Motor neuron (in vitro differentiated cells): ENCODE measurements at regions not wholly inside any gene's neighbourhood (a gene's known extent, or its start where the extent isn't known, plus 50 kb on each side); places are given as distances from the start of the nearest gene placed in this dataset.

Experiments used
- ATAC-seq, 8 experiments: fragments of 200-7000 bp; cut with Tn5 transposase; replicated peaks in 6 of 8; 2 replicates each; pipeline ENCODE4 v1.8.0; 2021; ENCODE audit warnings: mild to moderate bottlenecking in 8 of 8, moderate library complexity in 8 of 8
- H3K27ac ChIP-seq, 2 donors: fragments of 250-450 bp; sonication (Bioruptor Pico); 2 replicates each; pipeline ENCODE4 v1.9.0; 2021; ENCODE audit warnings: antibody characterized with exemption in 2 of 2, mild to moderate bottlenecking in 2 of 2, moderate library complexity in 1 of 2
- H3K4me1 ChIP-seq, 2 donors: fragments of 250-450 bp; sonication (Bioruptor Pico); replicated peaks in 1 of 2; 2 replicates each; pipeline ENCODE4 v1.6.1; 2021; ENCODE audit warnings: antibody characterized with exemption in 2 of 2, mild to moderate bottlenecking in 2 of 2, moderate library complexity in 1 of 2
- H3K4me3 ChIP-seq, 5 donors: fragments of 250-450 bp; sonication (Bioruptor Pico); 2 replicates each; pipeline ENCODE4 v1.9.0; 2021; ENCODE audit warnings: antibody characterized with exemption in 5 of 5, mild to moderate bottlenecking in 5 of 5, moderate library complexity in 4 of 5
- WGBS, 10 experiments: fragments of 450-650 bp; shearing (Covaris generic); methylation state at CpG; one replicate each; pipeline ENCODE4 v1.0.0; 2022; 5-methylcytosine and 5-hydroxymethylcytosine counted together
- in situ Hi-C, 9 experiments: fragments of 400-800 bp; cut with MboI; loops; one replicate each; pipeline ENCODE4 v1.15.0; 2021; ENCODE audit warnings: low sequenced_read_pairs in 9 of 9, low pct_unique_long_range_greater_than_20kb in 2 of 9; ENCODE audit not compliant: unreplicated experiment in 9 of 9

DNA sequence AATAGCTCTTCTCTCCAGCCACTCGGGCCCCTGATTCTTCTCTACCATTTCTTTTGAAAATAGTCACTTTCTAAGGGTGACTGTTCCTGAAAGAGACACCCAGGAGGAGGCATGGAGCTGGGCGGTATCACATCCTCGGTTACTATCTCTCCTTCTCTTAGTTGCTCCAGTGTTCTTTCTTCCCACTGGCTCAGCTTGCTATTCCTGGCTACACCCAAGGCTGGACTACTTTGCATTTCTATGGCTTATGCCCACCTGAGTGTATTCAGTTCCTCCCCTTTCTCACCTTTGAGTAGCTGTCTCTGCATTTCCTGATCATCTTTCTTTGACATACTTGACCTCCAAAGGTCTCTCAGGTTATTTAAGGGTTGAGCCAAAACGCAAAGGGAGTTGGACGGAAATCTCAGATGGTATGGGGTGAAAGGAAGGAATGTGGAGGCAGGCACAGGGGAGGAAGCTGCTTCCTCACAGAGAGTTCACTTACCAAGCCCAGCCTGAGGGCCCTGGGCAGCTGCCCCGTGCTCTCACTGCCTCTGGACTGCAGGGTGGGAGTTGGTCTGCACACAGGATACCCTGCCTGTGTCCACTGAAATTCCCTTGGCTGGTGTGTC is 155.7 kb downstream of the SNX19 start:
- Histone ChIP-seq H3K4me1 (peaks cover 0 to 8% of the 10 kb centered on the region in 2 donors), H3K27ac (no peak overlapping the region), H3K4me3 (no peak overlapping the region)
- peak in 1 of 8 experiments; percentile 21 for ATAC-seq
- in situ Hi-C loops: no loop called here
- WGBS, 10 experiments: 23 to 94% (median 58%) methylated on average over 1 to 5 of the region's 6 CpGs; no CpG with 5 or more reads in 1 of the 10 experiments

DNA sequence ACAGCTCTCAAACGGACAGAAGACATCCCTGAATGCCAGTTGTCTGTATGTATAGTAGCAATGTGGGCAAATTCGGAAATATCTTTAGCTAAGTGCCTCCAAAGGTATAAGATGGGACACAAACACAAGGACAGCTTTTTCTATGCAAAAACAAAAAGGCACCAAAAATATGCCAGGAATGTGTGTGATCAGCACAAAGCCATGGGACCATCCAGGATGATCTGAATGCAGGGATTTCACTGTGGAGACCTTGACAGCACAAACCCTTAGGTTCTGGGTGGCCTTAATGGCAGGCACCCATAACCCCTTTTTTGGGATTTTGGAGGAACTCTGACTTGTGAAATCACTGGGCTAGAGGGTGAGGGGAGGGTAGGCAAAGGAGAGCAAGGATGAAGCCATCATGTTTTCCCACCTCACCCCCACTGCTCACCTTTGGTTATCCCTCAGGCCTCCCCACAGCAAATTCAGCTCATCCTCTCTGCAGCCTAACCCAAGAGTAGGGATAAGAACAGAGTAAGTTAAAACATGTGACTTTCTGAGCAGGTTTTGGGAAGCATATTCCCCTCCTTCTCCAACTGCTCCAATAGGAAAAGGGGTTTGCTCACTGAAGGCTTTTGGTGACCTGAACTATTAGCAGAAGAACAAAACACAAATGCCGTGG is 154.6 kb downstream of the SNX19 start:
- no peak overlapping the region for H3K27ac ChIP-seq
- no peak for ATAC-seq

DNA sequence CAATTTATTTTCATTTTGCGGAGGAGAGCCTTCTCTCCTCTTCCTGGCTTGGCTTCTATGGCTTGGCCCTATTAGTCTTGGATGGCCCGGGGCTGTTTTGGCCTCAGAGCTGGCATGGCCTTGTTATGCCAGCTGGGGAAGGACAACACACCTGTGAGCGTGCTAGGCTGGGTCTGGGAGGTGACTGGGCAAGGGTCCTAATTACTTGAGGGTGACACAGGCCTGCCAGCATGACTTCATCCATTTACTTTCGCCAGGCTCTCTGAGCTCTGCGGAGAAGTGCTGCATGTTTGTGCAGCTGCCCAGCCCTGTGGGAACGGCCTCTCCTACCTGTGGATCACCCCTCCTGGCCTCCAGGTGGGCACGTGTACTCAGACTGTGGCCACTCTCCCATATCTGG is 153.6 kb downstream of the SNX19 start:
- Histone ChIP-seq H3K27ac (no peak overlapping the region), H3K4me3 (no peak overlapping the region), H3K4me1 (peaks cover 0 to 8% of the 10 kb centered on the region in 2 donors)
- ATAC-seq: peak in 1 of 8 experiments; percentile 56
- in situ Hi-C loops: no loop called here
- whole genome bisulfite sequencing, 10 experiments: 64 to 95% methylated on average over 3 to 6 of the region's 7 CpGs; no CpG with 5 or more reads in 8 of the 10 experiments

More for the DNA sequence above, 154.6 kb downstream of the SNX19 start:
- 67 to 100% (median 83%) methylated on average over 1 to 3 of the region's 3 CpGs; no CpG with 5 or more reads in 1 of the 10 experiments for WGBS, 10 experiments
- in situ Hi-C loops: no loop called here
- Histone ChIP-seq H3K4me3 (no peak overlapping the region), H3K4me1 (peaks cover 0 to 8% of the 10 kb centered on the region in 2 donors)

DNA sequence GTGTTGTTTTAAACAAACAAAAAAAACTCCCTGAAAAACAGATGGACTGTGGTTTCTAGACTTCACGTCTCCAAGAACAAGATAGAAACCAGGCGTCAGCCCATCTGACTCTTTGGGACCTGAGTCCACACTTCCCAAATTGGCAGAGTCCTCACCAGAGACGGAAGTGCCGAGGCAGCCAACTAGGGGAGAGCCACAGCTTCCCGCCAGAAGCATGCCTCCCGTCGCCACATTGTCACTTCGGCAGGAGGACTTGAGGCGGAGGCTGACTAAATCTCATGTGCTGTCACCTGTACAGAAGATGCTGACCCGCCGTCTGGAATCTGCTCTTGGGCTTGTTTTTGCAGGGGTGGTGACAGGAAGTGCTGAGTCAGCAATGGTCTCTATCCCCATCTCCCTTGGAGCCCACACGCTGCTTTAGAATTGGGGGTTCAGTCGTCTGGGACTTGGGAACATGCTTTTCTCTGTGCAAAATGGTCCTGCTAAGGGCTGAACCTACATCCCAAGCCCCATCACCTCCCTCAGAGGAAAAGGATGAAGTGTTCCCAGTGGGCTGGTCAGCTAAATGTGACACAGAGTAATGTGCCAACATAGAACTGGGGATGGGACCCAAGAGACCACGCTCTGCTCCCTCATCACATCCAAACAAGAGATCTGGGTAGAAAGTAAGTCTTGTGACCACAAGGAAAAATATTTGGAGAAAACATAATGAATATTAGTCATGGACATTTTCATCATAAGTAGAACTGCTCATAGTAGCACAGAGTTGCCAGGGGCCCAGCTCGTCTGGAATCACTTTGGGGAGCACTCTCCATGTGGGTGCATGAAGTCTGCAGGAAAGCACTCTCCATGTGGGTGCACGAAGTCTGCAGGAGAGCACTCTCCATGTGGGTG is 152.9 kb downstream of the SNX19 start:
- H3K4me1 ChIP-seq: peaks cover 0 to 8% of the 10 kb centered on the region in 2 donors
- 64 to 100% (median 90%) methylated on average over 1 to 6 of the region's 16 CpGs; no CpG with 5 or more reads in 1 of the 10 experiments for WGBS, 10 experiments
- no peak overlapping the region for H3K27ac ChIP-seq
- H3K4me3 ChIP-seq: no peak overlapping the region
- in situ Hi-C loops: no loop called here
- no peak for ATAC-seq

DNA sequence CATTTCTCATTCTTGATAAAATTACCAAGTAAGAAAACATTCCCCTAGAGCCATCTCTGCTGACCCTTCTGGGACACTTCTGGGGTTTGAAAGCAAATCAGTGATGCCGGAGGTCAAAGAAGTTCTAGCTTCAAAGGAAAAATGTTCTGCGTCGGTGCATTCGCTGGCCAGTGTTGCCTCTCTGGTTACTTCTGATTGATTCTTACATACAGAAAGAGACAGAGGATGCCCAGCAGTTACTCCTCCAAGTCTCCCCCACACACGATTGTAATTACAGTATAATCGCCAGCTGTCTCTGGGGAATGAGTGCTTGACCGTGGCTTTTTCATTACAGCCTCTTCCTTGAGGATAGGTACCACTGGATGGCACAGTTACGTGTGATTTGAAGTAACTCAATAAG is 150.9 kb downstream of the SNX19 start:
- Histone ChIP-seq H3K4me1 (peaks cover 0 to 8% of the 10 kb centered on the region in 2 donors), H3K4me3 (no peak overlapping the region), H3K27ac (no peak overlapping the region)
- ATAC-seq: no peak
- in situ Hi-C loops: no loop called here
- 40 to 97% (median 82%) methylated on average over 1 to 8 of the region's 8 CpGs; no CpG with 5 or more reads in 1 of the 10 experiments for WGBS, 10 experiments

DNA sequence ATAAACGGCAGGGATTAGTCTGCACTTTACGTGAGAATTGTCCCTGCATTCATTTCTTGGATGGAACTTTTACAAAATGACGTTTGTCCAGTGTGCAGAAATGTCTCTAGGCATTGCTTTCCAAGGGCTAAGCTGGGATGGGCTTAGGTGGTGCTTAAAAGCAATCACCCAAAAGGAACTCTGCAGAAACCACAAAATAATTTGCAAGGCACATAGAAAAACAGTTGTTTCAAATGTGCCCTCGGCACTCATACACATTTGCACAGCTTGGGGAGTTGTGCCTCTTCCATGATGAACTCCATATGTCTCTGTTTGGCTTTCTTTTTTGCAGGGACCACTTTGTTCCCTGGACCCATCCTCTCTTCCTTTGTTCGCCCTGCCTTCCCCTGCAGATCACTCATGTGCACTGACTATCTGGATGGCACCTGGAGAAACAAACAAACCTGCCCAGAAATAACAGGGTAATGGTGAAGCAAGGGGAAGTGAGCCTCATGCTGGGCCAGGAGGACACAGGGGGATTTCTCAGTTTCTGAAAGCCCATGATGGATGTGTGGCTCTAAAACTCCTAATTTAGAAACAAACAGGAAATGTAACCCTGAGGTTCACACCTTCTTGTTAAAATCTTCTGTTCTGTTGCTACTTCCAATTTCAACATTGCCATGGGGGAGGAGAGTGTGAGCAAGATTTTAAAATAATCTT is 150.2 kb downstream of the SNX19 start:
- Histone ChIP-seq H3K4me3 (no peak overlapping the region), H3K27ac (no peak overlapping the region), H3K4me1 (peaks cover 0 to 8% of the 10 kb centered on the region in 2 donors)
- 0 to 90% (median 23%) methylated on average over 1 to 4 of the region's 5 CpGs; no CpG with 5 or more reads in 2 of the 10 experiments for WGBS, 10 experiments
- in situ Hi-C loops: no loop called here
- ATAC-seq: peak in 3 of 8 experiments; percentile 90 to 99 (median 93)

DNA sequence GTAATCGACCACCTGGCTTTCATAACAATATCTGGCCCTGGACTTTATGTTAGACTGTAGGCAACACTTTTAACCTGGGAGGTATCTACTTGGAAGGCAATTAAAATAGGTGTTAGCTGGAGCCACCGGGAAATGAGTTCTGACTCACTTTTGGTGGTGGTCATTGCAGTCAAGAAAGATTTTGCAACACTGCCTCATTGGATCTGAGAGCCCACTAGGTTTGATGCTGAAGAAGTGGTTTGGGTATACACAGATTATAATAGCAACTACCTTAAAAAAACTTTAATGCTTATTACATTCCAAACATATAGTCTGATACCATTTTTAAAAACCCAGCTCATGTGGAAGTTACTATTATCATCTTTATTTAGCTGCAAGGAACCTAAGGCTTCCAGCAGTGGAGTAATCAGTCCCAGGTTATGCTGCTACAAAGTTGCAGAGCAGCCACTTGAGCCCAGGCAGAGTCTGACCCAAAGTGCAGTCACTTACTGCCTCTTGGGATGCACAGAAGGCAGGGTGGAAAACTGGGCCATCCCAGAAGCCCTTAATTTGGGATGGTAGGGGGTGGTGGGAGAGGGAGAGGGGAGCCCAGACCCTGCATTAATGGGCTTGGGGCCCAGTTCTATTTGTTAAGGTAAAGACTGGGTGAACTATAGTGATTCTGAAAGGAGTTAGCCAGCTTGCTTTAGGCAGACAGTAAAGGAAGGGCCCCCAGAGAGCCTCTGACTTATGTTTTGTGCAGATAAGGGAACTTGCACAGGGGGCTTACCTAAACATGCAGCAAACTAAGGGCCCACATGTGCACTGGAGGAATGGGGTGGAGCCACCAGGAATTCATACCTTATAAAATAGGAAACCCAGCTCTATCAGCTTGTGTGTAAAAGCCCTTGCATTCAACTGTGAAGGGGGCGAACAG is 149.4 kb downstream of the SNX19 start:
- WGBS, 10 experiments: 15 to 92% (median 40%) methylated on average over 1 to 3 of the region's 3 CpGs; no CpG with 5 or more reads in 3 of the 10 experiments
- no peak overlapping the region for H3K27ac ChIP-seq
- in situ Hi-C loops: no loop called here

DNA sequence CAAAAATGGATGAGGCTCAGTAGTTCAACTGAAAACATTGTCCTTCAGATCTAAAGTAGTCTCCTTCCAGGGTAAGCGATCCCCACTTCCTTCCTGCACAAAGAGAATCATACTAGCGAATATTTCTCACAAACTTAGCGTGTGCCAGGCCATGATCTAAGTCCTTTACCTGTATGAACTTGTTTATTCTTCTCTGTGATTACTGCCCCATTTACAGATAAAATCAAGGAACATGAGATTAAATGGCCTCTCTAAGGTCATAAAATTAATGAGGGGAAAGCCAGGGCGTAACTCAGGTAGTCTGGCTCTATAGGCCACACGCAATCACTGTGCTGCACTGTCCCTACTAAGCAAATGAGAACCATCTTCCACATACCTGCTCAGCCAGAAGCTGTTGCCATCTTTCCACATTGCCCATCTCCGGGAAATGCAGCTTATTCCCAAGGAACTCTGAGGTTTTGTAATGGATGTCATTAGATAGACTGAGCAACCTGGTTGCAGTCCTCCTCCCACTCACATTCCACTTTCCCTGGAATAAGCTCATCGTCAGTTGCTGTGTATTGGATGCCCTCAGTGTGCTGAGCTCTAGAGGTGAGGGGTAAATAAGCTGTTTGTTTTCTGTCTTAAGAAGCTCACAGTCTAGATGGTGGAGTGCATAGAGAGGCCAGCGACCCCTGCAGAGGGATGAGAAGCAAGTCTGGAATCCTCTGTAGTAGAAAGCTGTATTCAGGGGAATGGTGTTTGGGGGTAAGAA is 146.3 kb downstream of the SNX19 start:
- H3K4me3 ChIP-seq: no peak overlapping the region
- ATAC-seq: no peak
- H3K4me1 ChIP-seq: no peaks in the 10 kb centered on the region
- in situ Hi-C loops: no loop called here
- no peak overlapping the region for H3K27ac ChIP-seq
- 73 to 100% (median 90%) methylated on average over 1 to 7 of the region's 8 CpGs for WGBS, 10 experiments

More for the DNA sequence above, 149.4 kb downstream of the SNX19 start:
- Histone ChIP-seq H3K4me1 (peaks cover 0 to 8% of the 10 kb centered on the region in 2 donors), H3K4me3 (no peak overlapping the region)
- peak in 2 of 8 experiments; percentile 14 to 27 for ATAC-seq

DNA sequence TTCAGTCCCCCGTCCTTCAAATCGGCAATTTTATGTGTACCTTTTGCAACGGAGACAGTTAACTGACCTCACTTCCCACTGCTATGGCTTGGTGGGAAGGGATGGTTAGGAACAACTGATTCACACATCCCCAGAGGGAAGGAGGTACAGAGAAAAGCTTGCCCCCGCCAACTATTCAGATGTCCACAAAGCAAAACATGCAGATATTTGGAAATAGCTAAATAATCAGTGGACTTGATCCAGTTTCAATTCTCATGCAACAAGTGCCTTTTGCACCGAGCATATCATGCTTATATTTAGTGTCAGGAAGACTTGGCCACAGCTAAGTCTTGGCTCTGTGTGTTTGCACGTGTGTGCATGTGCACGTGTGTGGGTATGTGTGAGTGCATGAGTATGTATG is 144.6 kb downstream of the SNX19 start:
- WGBS, 10 experiments: 0 to 100% (median 81%) methylated on average over 2 to 7 of the region's 7 CpGs; no CpG with 5 or more reads in 3 of the 10 experiments

DNA sequence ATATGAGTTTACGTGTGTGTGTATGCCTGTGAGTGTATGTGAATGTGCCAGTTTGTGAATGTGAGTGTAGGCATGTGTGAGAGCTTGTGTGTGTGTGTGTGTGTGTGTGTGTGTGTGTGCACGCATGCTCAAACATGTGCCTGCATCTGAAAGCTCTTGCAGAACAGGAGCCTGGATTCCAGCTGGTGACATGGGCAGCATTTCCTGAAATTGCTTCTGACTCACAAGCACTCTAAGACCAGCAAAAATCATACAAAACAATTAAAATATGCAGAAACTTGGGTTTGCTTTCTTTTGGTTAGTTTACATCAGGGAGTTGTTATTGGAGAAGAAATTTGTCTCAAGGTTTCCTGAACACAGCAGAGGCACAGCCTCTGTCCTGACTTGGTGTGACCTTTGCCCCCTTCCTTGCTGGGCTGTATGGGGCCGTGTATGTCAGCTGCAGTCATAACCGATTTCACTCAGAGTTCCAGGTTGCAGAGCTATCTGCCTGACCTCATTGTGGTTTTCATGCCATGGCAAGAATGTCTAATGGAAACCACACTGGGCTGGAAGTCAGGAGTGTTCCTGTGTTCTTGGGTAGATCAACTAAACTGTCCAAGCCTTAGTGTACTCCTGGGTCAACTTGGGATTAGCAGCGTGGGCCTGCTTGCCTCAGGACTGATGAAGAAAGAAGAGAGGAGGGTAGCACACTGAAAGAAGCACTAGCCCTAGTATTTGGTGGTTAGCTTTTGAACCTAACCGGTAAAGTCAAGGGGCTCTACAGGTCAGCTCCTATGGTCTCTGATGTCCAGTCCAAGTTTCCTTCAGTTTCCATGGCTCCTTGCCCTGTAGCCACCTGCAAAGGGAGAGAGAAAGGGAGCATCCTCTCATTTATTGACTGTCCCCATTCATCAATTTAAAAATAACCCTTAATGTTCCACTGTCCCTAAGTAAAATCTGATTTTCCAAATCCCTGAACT is 143.7 kb downstream of the SNX19 start:
- Histone ChIP-seq H3K4me1 (no peaks in the 10 kb centered on the region), H3K4me3 (no peak overlapping the region), H3K27ac (no peak overlapping the region)
- peak in 3 of 8 experiments; percentile 39 to 54 (median 44) for ATAC-seq
- 0 to 73% (median 28%) methylated on average over 1 to 4 of the region's 6 CpGs; no CpG with 5 or more reads in 1 of the 10 experiments for WGBS, 10 experiments
- in situ Hi-C loops: no loop called here

More for the DNA sequence above, 144.6 kb downstream of the SNX19 start:
- H3K4me3 ChIP-seq: no peak overlapping the region
- no peak overlapping the region for H3K27ac ChIP-seq
- in situ Hi-C loops: no loop called here
- H3K4me1 ChIP-seq: no peaks in the 10 kb centered on the region
- ATAC-seq: peak in 2 of 8 experiments; percentile 10 to 11
